Neural crest cell (in vitro differentiated cells): ENCODE measurements at regions not wholly inside any gene's neighbourhood (a gene's known extent, or its start where the extent isn't known, plus 50 kb on each side); places are given as distances from the start of the nearest gene placed in this dataset.

Experiments used
- DNase-seq: peaks from one replicate; pipeline ENCODE4 v3.0.0; 2021; ENCODE audit warnings: low read depth, mixed read lengths, low spot score
- H3K27ac Mint-ChIP-seq: one replicate; pipeline ENCODE4 v1.8.0; 2021; ENCODE audit warnings: mild to moderate bottlenecking, mixed read lengths; ENCODE audit not compliant: unreplicated experiment
- H3K27me3 Mint-ChIP-seq: 2 replicates; pipeline ENCODE4 v1.8.0; 2021; ENCODE audit warnings: low read depth, mild to moderate bottlenecking, mixed read lengths
- H3K36me3 Mint-ChIP-seq: 2 replicates; pipeline ENCODE4 v1.8.0; 2021; ENCODE audit warnings: low read depth, mild to moderate bottlenecking, mixed read lengths
- H3K4me1 Mint-ChIP-seq: 2 replicates; pipeline ENCODE4 v1.8.0; 2021; ENCODE audit warnings: mixed read lengths
- H3K4me3 Mint-ChIP-seq: one replicate; pipeline ENCODE4 v1.8.0; 2021; ENCODE audit warnings: mild to moderate bottlenecking, mixed read lengths
- H3K9me3 Mint-ChIP-seq: 2 replicates; pipeline ENCODE4 v1.8.0; 2021; ENCODE audit warnings: mixed read lengths
- CTCF ChIP-seq: fragments of 200-600 bp; sonication (generic); conservative IDR thresholded peaks from 2 replicates; pipeline ENCODE4 v1.5.0; 2021; ENCODE audit warnings: antibody characterized with exemption, mild to moderate bottlenecking

- Mint-ChIP-seq H3K9me3 (no peaks in the 10 kb centered on the region), H3K4me3 (peak overlapping the region; percentile 70)
These were observed 452.1 kb upstream of the KCNMB2 start for GRCh38 chr3:178083906-178084866.

GRCh38 chr3:178084938-178085816, 451.1 kb upstream of the KCNMB2 start:
- no peaks in the 10 kb centered on the region for H3K9me3 Mint-ChIP-seq
- DNase-seq = peak; percentile 60
- H3K27me3 Mint-ChIP-seq = no peaks in the 10 kb centered on the region
- no peaks in the 10 kb centered on the region for H3K36me3 Mint-ChIP-seq
- peaks cover 53% of the 10 kb centered on the region for H3K4me1 Mint-ChIP-seq
- peak overlapping the region; percentile 96 for H3K27ac Mint-ChIP-seq
- peak overlapping the region; percentile 70 for H3K4me3 Mint-ChIP-seq
- TF ChIP-seq CTCF = no peak

More at GRCh38 chr3:178083906-178084866, 452.1 kb upstream of the KCNMB2 start:
- DNase-seq = no peak
- peak; percentile 66 for TF ChIP-seq CTCF
- Mint-ChIP-seq H3K27ac (peak overlapping the region; percentile 96), H3K4me1 (peaks cover 58% of the 10 kb centered on the region), H3K27me3 (no peaks in the 10 kb centered on the region), H3K36me3 (no peaks in the 10 kb centered on the region)

- H3K27ac Mint-ChIP-seq = no peak overlapping the region
- peaks cover 52% of the 10 kb centered on the region for H3K4me1 Mint-ChIP-seq
- H3K27me3 Mint-ChIP-seq = no peaks in the 10 kb centered on the region
- H3K36me3 Mint-ChIP-seq = no peaks in the 10 kb centered on the region
- no peaks in the 10 kb centered on the region for H3K9me3 Mint-ChIP-seq
- no peak for TF ChIP-seq CTCF
- no peak overlapping the region for H3K4me3 Mint-ChIP-seq
- DNase-seq = no peak
These were observed 450.5 kb upstream of the KCNMB2 start for GRCh38 chr3:178085817-178086123.

- no peaks in the 10 kb centered on the region for H3K27me3 Mint-ChIP-seq
- H3K4me1 Mint-ChIP-seq = peaks cover 52% of the 10 kb centered on the region
- H3K27ac Mint-ChIP-seq = no peak overlapping the region
These were observed 450.0 kb upstream of the KCNMB2 start for GRCh38 chr3:178086144-178086825.

More at GRCh38 chr3:178086144-178086825, 450.0 kb upstream of the KCNMB2 start:
- H3K9me3 Mint-ChIP-seq = no peaks in the 10 kb centered on the region
- no peak for TF ChIP-seq CTCF
- no peak overlapping the region for H3K4me3 Mint-ChIP-seq
- DNase-seq = no peak
- H3K36me3 Mint-ChIP-seq = no peaks in the 10 kb centered on the region
